Forelimb muscle (tissue), 1 donor: ENCODE measurements at regions not wholly inside any gene's neighbourhood (a gene's known extent, or its start where the extent isn't known, plus 50 kb on each side); places are given as distances from the start of the nearest gene placed in this dataset.

Source experiments
- DNase-seq: peaks from one replicate; pipeline ENCODE4 v3.0.0-alpha.2; 2013; ENCODE audit warnings: low read depth

GRCh38 chrX:30504309-30504708 is 73.3 kb downstream of the TASL start:
- peak; percentile 5 for DNase-seq

DNA sequence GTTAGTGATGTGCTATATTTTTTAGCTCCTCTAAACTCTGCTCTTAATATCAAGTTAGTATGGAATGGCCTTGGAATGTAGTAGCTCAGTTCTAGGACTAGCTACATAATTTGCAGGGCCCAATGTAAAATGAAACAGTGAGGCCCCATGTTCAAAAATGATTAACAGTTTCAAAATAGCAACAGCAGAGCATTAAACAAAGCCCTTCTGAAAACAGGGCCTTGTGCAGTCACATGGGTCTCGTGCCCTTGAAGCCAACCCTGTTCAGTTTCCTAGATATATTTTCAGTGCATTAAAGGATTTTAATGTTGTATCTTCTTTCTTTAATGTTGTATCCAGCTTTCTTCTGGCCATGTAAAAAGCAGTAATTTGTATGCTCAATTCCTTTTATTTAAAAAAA is 82.1 kb downstream of the TASL start:
- DNase-seq = no peak

DNA sequence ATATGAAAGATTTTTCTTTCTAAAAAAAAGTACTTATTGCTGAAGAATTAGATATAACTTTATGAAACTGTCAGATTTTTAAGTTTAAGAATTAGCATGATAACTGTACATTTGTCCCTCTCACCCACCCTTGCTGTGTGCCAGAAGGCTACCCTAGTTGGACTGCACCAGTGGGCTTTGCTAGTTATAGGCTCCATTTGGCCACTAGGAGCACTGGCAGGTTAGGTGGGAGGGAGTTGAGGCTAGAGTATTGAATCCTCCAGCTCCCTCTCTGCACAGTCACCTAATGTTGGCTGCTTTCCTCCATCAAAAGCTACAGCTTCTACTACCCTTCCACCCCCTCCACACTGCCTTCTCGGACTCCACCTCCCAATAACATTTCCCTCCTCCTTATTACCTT is 84.2 kb downstream of the TASL start:
- no peak for DNase-seq

GRCh38 chrX:30489323-30489722 is 88.2 kb downstream of the TASL start:
- DNase-seq = no peak

GRCh38 chrX:30488092-30488491 is 89.5 kb downstream of the TASL start:
- DNase-seq = no peak

DNA sequence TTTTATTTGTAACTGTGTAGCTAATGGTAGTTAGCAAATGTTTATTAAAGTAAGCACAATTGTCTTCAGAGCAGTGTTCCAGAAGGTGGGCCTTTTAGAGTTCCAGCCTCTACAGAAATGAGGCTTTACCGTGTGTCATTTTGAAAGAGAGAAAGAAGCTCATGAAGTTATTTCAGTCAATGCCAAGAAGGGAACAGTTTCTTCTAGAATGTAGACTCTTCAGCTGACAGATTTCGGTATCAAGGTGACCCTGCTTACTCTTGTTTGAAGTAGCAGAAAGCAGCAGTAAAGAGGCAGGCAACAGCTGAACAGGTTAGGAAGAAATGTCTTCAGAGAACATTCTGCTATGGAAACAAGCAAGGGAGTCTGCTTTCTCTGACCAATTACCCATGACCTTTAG is 93.6 kb downstream of the TASL start:
- no peak for DNase-seq

DNA sequence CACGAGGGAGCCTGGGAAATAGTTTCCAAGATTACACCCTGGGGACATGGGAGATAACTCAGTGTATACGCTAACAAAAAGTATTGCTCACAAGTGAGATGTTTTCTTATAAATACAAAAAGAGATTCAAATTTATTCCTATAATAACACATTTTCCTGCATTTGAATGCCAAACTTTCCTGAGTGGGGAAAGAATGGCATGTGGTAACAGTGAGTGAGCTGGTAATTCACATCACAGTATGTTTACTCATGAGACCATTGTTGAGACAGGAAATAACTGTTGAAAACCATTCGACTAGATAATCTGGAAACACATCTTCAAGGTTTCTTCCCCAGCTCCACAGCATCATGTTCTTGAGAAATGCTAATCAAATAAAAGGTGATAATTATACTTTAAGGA is 109.1 kb downstream of the TASL start:
- no peak for DNase-seq
